ENCODE measurements at regions not wholly inside any gene's neighbourhood (a gene's known extent, or its start where the extent isn't known, plus 50 kb on each side); places are given as distances from the start of the nearest gene placed in this dataset.
A peak's percentile ranks its signal among the peaks of the same experiment; 100 is the strongest.

DNA sequence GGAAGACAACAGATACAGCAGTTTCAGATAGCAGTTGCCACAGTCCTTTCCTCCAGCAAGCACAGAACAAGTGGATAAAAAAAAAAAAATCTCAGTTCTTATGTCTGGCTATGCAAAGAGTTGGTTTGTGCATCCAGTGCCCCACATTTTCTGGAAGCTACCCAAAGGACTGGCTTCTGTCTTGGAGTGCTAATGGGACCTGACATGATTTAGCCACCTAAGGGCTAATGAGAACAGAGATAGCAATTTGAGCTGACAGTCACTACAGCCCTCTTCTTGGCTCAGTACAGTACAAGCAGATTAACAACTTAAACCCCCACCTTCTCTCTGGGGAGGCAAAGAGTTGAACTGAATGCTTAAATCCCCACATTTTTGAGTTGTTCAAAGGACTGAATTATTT lies 976.8 kb downstream of the TBC1D32 start:
- no peak for DNase-seq (ENCODE audit: low read depth)
- TF ChIP-seq, protein P1, sequence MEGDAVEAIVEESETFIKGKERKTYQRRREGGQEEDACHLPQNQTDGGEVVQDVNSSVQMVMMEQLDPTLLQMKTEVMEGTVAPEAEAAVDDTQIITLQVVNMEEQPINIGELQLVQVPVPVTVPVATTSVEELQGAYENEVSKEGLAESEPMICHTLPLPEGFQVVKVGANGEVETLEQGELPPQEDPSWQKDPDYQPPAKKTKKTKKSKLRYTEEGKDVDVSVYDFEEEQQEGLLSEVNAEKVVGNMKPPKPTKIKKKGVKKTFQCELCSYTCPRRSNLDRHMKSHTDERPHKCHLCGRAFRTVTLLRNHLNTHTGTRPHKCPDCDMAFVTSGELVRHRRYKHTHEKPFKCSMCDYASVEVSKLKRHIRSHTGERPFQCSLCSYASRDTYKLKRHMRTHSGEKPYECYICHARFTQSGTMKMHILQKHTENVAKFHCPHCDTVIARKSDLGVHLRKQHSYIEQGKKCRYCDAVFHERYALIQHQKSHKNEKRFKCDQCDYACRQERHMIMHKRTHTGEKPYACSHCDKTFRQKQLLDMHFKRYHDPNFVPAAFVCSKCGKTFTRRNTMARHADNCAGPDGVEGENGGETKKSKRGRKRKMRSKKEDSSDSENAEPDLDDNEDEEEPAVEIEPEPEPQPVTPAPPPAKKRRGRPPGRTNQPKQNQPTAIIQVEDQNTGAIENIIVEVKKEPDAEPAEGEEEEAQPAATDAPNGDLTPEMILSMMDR (IDR thresholded peaks at IDR 0.05; ENCODE audit: low read length, missing control alignments): no peak
- H3K4me3 ChIP-seq (replicated peaks; ENCODE audit: low read depth, low read length): no peak overlapping the region

DNA sequence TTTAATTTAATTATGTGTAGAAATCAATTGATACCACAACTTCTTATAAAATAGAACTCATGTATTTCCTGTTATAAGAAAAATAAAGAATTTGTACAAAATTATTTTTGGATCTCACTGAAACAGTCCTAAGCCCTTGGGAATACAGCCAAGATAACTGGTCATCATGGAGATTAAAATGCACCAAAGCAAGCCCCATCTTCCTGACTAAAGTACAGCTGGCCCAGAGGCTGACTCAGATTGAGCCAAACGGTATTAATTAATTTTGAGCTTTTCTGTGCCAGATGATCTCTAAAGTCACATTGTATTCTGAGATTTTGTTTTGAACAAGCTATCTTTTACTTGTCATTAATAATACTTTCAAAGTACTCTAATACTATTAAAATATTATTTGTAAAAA lies 978.5 kb downstream of the TBC1D32 start:
- peak; percentile 34 for DNase-seq (ENCODE audit: low read depth)

DNA sequence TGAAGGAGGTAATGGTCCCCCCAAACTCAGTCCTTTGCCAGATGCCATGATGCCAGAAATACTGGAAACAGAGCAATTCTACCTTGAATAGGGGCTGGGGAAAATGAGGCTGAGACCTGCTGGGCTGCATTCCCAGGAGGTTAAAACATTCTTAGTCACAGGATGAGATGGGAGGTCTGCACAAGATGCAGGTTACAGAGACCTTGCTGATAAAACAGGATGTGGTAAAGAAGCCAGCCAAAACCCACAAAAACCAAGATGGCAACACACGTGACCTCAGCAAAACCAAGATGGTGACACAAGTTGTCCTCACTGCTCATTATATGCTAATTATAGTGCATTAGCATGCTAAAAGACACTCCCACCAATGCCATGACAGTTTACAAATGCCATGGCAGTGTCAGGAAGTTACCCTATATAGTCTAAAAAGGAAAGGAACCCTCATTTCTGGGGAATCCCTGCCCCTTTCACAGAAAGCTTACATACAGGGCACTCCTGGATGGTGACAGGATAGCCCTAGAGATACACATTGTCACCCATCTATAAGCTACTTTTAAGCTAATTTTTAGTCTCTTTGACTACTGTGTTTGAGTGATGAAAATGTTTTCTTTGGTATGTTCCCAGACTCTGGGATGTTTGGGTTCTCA lies 979.7 kb downstream of the TBC1D32 start:
- TF ChIP-seq, protein P1 (IDR thresholded peaks at IDR 0.05; ENCODE audit: low read length, missing control alignments): no peak
- DNase-seq (ENCODE audit: low read depth): no peak
- H3K4me3 ChIP-seq (replicated peaks; ENCODE audit: low read depth, low read length): no peak overlapping the region

More for the DNA sequence above, 978.5 kb downstream of the TBC1D32 start:
- no peak overlapping the region for H3K4me3 ChIP-seq (replicated peaks; ENCODE audit: low read depth, low read length)
- TF ChIP-seq, protein P1 (IDR thresholded peaks at IDR 0.05; ENCODE audit: low read length, missing control alignments): no peak

DNA sequence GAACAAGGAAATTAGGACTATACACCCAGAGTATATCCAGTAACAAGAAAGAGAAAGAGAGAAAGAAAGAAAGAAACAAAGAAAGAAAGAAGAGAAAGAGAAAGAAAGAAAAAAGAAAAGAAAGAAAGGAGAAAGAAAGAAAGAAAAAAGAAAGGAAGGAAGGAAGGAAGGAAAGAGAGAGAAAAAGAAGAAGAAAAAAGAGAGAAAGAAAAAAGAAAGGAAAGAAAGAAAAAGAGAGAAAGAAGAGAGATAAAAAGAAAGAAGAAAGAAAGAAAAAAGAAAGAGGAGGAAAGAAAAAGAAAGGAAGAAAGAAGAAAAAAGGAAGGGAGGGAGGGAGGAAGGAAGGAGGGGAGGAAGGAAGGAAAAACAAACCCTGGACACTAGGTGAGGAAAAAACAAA lies 981.8 kb downstream of the TBC1D32 start:
- no peak overlapping the region for H3K4me3 ChIP-seq (replicated peaks; ENCODE audit: low read depth, low read length)
- DNase-seq (ENCODE audit: low read depth): no peak
- TF ChIP-seq, protein P1 (IDR thresholded peaks at IDR 0.05; ENCODE audit: low read length, missing control alignments): no peak

DNA sequence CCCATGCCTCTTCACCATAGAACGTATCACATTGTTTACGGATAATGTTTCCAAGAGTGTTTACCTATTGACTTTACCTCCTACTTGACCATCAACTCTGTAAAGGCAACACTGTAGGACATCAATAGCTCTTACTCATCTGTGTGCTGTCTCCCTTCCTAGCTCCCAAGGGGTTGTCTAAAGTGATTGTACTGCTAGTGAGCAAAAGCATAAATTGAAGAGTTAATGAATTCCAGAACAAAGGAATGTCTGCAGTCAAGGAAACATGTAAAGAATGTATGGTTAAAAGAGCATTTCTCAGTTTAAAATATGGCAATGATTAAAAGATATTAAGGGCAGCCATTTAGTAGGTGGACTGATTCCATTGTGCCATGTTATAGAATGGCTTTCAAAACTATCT lies 985.4 kb downstream of the TBC1D32 start:
- TF ChIP-seq, protein P1 (IDR thresholded peaks at IDR 0.05; ENCODE audit: low read length, missing control alignments): no peak
- H3K4me3 ChIP-seq (replicated peaks; ENCODE audit: low read depth, low read length): no peak overlapping the region
- DNase-seq (ENCODE audit: low read depth): no peak

DNA sequence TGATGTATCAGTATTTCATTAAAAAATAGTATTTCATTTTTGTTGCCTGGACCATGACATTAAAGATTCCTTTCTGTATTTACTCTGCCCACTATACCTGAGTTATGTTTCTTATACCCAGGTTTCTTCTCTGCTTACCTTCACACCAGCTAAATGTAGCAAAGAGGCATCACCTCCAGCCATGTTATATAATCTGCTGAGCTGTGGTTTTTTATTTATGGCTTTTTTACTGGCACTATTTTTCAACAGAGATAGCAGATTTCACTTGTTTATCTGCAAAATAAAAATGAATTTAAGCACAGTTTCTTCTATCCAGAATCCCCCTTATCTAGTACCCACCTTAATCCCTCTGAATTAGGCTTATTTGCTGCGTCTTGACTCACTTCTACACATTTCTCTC lies 979.0 kb upstream of the MAN1A1 start:
- TF ChIP-seq, protein P1 (IDR thresholded peaks at IDR 0.05; ENCODE audit: low read length, missing control alignments): no peak
- DNase-seq (ENCODE audit: low read depth): no peak
- no peak overlapping the region for H3K4me3 ChIP-seq (replicated peaks; ENCODE audit: low read depth, low read length)

Data from fibroblast of pulmonary artery (primary cell).